HG02642 (cell line): ENCODE measurements at regions not wholly inside any gene's neighbourhood (a gene's known extent, or its start where the extent isn't known, plus 50 kb on each side); places are given as distances from the start of the nearest gene placed in this dataset.
"Not testable (repeated sequence)": the region's sequence is repeated elsewhere in the genome, so short reads cannot be mapped to it uniquely, and the experiment has no call there.

Source experiments
- ATAC-seq: cut with Tn5 transposase; IDR thresholded peaks from one replicate; pipeline ENCODE4 v1.9.1; 2021; ENCODE audit warnings: mild to moderate bottlenecking; ENCODE audit not compliant: unreplicated experiment, poor library complexity

DNA sequence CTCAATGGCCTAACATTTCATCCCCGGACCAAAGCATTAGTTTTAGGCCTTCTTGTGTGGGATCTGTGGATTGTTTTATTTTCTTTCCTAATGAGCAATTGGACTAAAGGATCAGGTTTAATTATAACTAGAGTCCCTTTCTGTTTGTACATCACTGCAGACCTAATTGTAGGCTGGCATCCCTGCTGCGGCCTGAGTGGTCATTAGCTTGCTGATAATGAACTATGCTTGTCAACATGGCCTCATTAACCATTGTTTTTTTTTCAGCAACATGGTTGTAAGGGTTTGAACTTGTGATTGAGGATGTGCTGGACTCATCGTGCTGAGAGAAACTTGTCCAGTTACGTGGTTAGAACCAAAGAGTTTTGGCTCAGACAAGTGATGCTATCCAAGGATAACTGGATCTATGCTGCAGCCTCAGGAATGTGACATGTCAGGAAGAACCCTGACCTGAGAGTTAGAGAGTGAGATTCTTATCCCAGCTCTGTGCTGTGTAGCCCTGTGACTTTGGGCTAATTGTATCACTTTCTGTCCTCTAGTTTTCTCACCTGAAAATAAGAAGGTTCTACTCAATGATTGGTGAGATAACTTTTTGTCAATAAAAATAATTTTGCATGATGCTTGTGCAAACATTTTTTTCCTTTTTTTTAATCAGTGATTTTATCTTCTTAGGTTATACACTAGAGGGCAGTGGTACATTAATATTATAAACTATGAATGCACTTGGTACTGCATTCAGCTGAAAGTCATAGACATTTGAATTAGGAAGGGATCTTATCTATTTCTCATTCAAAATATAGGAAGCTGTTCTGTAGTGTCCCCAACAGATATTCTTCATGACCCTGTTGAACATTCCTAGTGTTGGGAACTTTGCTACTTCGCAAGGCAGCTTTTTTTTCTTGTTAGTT lies 140.9 kb downstream of the RNF144B start:
- no peak for ATAC-seq

DNA sequence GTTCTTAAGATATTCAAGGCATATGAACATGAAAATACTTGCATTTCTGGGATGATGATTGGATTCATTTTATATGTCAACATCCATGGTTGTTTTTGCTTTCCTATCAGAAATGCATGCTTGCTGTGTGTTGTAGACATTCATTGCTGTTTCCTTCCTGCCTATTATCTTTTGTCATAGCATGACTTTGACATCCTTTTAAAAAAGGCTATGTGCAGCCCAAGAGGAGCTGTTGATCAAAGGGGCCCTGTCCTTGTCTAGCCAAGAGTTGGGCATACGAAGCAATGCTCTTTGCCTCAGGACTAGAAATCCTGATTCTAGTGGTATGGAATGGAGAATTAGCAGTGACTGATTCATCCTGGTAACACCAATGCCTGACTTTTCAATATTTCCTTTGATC lies 143.1 kb downstream of the RNF144B start:
- no peak for ATAC-seq

DNA sequence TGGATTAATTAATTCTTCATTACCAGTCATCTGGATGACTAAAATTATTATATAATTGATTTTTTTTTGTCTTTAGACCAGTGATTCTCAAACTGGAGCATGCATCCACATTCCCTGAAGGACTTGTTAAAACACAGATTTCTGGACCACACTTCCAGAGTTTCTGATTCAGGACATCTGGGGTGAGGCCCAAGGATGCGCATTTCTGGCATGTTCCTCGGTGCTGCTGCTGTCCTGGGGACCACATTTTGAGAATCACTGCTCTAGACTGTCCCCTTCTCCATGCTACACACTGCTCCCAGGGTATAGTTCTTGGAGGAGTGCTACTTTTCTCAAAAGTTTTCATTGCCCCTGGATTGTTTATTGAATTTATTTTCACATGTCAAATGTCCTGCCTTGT lies 145.0 kb downstream of the RNF144B start:
- no peak for ATAC-seq

DNA sequence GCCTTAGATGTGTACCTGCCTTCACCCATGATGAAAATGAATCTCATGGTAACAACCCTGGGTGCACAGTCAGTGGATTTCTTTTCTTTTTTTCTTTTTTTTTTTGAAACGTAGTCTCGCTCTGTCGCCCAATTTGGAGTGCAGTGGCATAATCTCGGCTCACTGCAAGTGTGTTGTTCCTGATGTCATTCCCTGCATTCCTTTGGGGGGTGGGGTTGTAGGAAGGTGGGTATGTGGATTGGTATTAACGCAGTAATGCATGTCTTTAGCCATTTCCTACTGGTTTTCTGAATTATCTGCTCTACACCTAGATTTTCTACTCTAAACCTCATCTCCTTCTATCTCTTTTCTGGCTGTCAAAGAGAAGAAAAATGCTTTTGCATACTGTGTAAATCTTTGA lies 146.6 kb downstream of the RNF144B start:
- no peak for ATAC-seq

DNA sequence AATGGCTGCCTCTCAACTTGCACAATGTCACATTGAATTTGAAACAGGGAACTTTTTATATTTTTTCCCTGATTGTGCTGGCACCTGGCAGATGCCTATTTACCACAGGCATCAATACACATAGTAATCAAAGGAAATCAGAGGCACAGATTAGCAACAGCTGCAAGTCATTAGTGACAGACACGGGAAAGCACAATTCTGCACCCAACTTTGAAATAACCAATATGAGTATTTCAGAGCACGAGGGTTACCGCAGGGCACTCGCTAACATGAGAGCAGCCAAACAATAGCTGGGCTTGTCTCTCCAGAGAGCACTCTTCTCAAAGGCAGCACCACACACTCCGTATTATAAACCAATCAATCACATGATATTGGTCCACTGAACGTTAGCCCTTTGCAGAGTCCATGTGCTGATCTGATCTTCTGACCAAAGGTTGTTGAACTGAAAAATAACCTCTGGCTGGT lies 149.5 kb downstream of the RNF144B start:
- no peak for ATAC-seq

DNA sequence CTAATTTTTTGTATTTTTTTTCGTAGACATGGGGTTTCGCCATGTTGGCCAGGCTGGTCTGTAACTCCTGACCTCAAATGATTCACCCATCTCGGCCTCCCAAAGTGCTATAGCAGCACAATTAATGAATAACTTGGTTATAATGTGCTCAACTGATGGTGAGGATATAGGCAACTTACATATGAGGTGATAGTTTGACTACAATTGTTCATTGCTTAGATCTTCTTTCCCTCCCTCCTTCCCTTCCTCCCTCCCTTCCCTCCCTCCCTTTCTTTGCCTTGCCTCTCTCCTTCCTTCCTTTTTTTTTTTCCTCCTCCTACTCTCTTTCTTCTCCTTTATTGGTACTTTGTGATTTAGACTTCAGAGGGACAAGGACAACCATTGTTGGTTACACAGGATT lies 151.2 kb downstream of the RNF144B start:
- no peak for ATAC-seq

DNA sequence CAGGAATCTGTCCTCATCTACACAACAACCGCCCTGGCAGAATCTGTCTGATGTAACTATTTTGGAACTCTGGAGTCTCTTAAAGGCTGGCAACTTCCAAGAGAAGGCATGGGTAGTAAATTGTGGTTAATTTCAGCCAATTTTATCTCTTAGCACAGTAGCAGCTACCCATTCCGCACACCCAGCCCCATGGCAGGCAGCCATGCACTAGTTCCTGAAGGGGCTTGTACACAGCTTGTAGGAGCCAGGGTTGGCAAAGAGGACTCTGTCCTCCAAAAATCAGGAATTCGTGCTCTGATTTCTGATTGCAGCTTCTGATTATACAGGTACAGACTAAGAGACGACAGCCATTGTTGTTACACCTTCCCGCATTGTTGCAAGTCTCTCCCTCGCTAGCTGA lies 155.9 kb downstream of the RNF144B start:
- ATAC-seq: no peak

DNA sequence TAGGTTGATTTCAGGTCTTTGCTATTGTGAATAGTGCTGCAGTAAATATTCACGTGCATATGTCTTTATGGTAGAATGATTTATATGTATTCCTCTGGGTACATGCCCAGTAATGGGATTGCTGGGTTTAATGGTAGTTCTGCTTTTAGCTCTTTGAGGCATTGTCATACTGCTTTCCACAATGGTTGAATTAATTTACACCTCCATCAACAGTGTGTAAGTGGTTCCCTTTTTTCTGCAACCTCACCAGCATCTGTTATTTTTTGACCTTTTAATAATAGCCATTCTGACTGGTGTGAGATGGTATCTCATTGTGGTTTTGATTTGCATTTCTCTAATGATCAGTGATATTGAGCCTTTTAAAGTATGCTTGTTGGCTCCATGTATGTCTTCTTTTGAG lies 158.0 kb downstream of the RNF144B start:
- ATAC-seq: not testable (repeated sequence)

DNA sequence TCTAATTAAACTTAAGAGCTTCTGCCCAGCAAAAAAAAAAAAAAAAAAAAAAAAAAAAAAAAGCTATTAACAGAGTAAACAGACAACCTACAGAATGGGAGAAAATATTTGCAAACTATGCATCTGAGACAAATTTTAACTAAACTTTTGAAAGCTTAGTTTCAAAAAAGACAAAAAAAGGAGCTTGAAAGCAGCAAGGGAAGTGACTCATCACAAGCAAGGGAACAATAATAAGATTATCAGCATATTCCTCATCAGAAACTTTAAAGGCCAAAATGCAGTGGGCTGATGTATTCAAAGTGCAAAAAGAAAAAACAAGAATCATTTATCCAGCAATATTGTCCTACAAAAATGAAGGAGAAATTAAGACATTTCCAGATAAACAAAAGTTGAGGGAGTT lies 158.6 kb downstream of the RNF144B start:
- ATAC-seq: no peak

DNA sequence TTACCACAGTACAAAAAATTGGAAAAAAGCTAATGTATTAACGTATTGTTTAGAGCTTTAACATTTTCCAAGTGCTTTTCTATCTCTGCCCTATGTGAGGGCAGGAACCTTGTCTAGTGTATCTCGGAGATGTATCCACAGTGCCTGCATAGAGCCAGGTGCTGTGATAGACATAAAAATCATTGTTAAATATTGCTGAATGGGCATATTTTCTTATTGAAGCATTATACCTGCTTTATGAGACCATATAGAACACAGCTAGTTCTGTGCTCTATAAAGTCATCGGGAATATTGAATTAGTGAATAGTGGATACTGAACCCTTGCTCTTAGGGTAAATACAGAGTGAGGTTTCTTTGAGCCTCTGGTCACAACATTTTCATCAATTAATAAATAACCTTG lies 163.0 kb downstream of the RNF144B start:
- no peak for ATAC-seq

DNA sequence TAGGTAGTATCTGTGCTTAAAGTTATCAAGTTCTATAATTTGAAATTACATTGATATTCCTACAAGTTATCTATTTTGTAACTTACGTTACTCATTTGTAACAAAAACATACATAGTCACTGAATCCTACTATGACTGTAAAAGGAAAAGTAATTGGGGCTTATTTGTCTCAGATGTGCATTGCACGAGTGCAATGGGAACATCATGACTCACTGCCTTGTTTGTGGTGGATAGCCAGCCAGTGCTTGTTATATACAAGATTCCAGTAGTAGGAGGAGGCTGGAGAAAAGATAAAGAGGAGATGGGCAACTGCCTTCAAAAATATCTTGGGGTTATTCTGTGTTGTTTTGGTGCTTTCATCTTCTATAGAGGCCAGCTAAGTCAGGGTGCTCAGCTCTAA lies 164.1 kb downstream of the RNF144B start:
- no peak for ATAC-seq

DNA sequence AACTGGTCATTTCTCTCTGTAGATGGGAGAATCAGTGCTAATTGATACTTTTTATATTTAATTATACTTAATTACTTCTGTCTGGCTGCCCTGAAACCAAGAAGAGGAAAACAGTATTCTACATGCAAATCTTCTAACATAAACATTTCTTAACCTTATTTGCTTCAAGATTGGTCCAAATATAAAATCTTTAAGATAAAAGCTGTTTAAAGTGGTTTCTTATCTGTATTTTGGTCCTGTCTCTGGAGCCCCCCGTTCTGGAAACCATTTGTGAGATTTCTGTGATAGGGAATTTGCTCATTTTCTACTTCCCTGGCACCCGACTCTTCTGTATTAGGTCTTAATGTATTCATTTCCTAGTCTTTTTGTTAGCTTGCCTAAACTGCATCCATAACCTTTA lies 168.6 kb downstream of the RNF144B start:
- ATAC-seq: no peak

DNA sequence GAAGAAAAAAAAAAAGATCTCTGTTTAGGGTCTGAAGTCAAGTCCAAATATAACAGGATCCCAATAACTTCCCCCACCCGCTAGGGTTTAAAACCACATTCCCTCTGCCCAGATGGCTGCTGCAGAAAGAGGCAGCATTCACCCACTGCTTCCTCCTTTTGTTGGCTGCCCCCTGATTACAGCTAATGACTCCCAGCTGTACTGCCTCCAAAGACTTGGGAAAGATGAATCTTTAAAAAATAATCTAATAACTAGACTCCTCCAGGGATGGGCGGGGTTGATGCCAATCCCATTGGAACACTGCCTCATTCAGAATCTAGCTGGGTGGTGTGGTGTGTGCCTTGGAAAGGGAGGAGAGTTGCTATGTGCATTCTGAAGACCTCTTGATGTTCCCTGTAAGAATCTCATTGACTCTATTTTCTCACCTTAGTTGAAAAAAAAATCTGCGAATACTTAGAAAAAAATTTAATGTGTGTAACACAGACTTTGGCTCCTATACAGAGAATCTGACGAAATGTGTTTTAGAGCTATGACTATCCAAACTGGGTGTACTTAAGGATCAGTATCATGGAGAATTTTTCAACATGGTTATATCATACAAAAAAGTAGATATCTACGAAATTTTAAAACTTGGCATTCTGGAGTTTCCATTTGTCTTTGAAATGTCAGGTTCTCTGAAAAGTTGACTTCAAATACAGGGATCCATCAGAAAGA lies 174.0 kb downstream of the RNF144B start:
- no peak for ATAC-seq

DNA sequence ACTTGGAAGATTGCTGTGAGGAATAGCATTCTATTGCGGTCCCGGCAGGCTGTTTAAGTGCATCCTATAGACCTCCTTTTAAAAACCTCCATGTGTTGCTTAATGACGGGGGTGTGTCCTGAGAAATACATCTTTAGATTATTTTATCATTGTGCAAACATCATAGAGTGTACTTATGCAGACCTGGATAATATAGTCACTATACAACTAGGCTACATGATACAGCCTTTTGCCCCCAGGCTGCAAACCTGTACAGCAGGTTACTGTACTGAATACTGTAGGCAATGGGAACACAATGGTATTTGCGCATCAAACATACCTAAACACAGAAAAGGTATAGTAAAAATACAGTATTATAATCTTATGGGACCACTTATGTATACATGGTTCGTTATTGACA lies 175.6 kb downstream of the RNF144B start:
- no peak for ATAC-seq

DNA sequence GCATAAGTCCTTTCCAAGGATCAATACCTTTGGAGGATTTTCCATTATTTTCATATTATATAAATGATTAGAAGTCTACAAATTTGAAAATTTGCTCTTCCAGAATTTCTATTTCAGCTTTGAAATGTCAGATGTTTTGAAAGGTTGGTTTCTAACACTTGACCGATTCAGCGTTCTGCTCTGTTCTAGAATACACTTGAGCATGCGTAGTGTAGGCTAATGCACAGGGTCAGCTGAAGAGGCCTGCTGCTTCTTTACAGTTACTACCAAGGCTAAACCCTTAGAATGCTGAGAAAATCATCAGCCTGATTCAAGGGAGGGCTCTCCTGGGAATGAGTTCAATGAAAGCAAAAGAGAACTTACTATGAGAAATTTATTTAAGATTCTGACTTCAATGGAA lies 177.6 kb downstream of the RNF144B start:
- ATAC-seq: no peak

DNA sequence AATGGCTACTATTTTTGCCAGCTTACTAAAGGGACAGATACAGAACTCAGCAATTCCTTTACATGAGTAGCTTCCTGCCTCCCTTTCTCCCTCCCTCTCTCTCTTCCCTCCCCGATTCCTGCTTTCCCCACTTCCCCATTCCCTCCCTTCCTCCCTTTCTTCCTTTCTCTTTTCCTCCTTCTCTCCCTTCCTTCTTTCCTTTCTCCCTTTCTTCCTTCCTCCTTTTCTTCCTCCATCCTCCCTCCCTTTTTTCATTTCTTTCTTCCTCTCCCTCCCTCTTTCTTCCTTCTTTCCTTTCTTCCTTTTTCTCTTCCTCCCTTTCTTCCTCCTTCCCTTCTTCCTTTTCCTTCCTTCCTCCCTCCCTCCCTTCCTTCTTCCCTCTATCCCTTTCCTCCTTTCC lies 178.1 kb downstream of the RNF144B start:
- ATAC-seq: no peak

DNA sequence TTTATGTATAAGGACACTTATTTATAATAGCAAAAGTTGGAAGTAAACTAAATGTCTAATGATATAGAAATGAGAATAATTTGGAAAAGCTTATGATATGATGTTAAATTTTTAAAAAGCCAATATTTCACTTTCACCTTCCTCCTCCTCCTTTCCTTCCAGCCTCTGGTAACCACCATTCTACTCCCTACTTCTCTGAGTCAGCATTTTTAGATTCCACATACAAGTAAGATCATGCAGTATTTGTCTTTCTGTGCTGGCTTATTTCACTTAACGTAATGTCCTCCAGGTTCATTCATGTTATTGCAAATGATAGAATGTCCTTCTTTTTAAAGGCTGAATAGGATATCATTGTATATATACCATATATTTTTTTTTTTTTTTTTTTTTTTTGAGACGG lies 180.2 kb downstream of the RNF144B start:
- ATAC-seq: no peak

DNA sequence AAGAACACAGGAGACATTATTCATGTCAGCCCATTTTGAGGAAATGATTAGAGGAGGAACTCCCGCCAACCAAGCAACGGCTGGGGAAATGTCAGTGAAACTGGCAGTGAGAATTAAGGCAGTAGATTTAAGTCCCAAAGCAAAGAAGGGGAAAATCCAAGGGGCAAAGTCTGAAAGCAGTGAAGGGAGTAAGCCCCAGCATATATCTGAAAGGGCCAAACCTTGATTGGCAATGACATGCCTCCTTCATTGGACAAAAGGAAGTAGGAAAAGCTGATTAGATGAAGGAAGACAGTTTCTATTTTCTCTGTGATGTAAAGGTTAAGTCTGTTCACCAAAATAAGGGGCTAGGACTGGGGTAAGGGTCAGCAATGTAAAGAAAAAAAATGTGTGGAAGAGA lies 190.3 kb downstream of the RNF144B start:
- no peak for ATAC-seq

DNA sequence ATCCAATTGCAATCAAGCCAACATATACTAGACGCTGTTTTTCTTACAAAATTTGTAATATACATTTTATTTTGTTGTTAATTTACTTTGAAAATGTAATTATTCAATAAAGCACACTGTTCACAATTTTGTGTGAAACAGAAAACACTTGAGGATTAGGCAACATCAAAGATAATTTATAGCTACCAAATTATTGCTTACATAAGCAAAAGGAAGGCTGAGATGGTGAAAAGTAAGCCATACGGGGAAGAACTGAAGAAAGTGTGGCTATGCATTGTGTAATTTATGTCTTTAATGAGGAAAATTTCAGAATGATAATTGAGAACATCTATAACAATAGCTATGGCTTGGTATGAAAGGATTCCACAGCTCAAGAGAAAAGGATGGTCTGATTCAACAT lies 192.0 kb downstream of the RNF144B start:
- no peak for ATAC-seq

DNA sequence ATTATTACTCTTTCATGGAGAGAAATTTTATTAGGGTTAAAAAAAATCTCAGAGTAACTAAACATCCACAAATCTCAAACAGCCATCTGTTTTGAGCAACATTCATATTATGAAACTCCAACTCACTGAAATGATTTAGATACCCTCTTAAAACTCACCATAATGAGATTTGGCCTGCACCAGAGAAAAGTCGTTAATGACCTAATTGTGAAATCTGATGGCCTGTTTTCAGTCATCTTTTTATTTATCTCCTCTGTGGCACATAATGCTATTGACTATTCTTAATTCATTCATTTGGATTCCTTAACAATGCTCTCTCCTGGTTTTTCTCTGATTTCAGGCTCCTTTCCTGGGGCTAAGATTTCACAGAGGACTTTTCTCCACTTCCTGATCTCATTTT lies 192.7 kb downstream of the RNF144B start:
- ATAC-seq: no peak

DNA sequence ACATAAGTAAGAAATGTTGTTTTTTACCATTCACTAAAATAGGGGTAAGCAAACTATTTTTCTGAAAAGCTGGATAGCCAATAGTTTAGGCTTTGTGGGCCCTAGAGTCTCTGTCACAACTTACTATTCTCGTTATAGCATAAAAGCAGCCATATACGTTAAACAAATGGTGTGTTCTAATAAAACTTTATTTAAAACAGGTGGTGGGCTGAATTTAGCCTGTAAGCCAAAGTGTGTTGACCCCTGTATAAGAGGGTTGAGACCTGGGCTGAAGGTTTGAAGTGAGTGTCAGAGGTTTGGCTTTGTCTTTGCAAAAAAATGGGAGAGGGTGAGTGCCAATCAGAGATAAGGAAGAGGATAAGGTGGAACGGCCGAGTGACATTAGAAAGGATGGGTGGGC lies 197.2 kb downstream of the RNF144B start:
- ATAC-seq: no peak
